Hepatocyte (in vitro differentiated cells): ENCODE measurements at regions not wholly inside any gene's neighbourhood (a gene's known extent, or its start where the extent isn't known, plus 50 kb on each side); places are given as distances from the start of the nearest gene placed in this dataset.
A peak's percentile ranks its signal among the peaks of the same experiment; 100 is the strongest.

Source experiments
- DNase-seq: peaks from one replicate; pipeline ENCODE4 v3.0.0-alpha.2; 2016; ENCODE audit warnings: low spot score
- H2AFZ ChIP-seq: fragments of 200-600 bp; sonication (generic); 2 replicates; pipeline ENCODE4 v1.6.0; 2016; ENCODE audit warnings: antibody characterized with exemption, mild to moderate bottlenecking
- H3K27ac ChIP-seq: fragments of 200-600 bp; sonication (generic); 2 replicates; pipeline ENCODE4 v1.5.1; 2016; ENCODE audit warnings: mild to moderate bottlenecking
- H3K27me3 ChIP-seq: fragments of 200-600 bp; sonication (generic); 2 replicates; pipeline ENCODE4 v1.6.1; 2016
- H3K36me3 ChIP-seq: fragments of 200-600 bp; sonication (generic); replicated peaks from 2 replicates; pipeline ENCODE4 v1.5.1; 2016; ENCODE audit warnings: low read depth; ENCODE audit not compliant: insufficient read depth
- H3K4me1 ChIP-seq: fragments of 200-600 bp; sonication (generic); 2 replicates; pipeline ENCODE4 v1.5.1; 2016; ENCODE audit warnings: mild to moderate bottlenecking, moderate library complexity; ENCODE audit not compliant: insufficient read depth
- H3K4me2 ChIP-seq: fragments of 200-600 bp; sonication (generic); 2 replicates; pipeline ENCODE4 v1.6.0; 2016
- H3K4me3 ChIP-seq: fragments of 200-600 bp; sonication (generic); 2 replicates; pipeline ENCODE4 v1.5.1; 2016; ENCODE audit warnings: mild to moderate bottlenecking
- H3K79me2 ChIP-seq: fragments of 200-600 bp; sonication (generic); 2 replicates; pipeline ENCODE4 v1.6.0; 2017; ENCODE audit warnings: mild to moderate bottlenecking
- H3K9me2 ChIP-seq: fragments of 200-600 bp; sonication (generic); replicated peaks from 2 replicates; pipeline ENCODE4 v1.6.0; 2017; ENCODE audit warnings: mild to moderate bottlenecking; ENCODE audit not compliant: insufficient read depth
- H3K9me3 ChIP-seq: fragments of 200-600 bp; sonication (generic); 2 replicates; pipeline ENCODE4 v1.5.1; 2016; ENCODE audit warnings: low read depth, mild to moderate bottlenecking
- H4K20me1 ChIP-seq: fragments of 200-600 bp; sonication (generic); 2 replicates; pipeline ENCODE4 v1.6.0; 2016; ENCODE audit warnings: mild to moderate bottlenecking; ENCODE audit not compliant: insufficient read depth, poor library complexity, severe bottlenecking
- CTCF ChIP-seq: fragments of 200-600 bp; sonication (generic); IDR thresholded peaks from 2 replicates; pipeline ENCODE4 v1.5.1; 2016; ENCODE audit warnings: antibody characterized with exemption, mild to moderate bottlenecking; ENCODE audit not compliant: poor library complexity
- EZH2 ChIP-seq: fragments of 200-600 bp; sonication (generic); IDR thresholded peaks from 2 replicates; pipeline ENCODE4 v1.6.1; 2016; ENCODE audit warnings: antibody characterized with exemption, mild to moderate bottlenecking, borderline replicate concordance
- EZH2phosphoT487 ChIP-seq: fragments of 200-600 bp; sonication (generic); IDR thresholded peaks from one replicate; pipeline ENCODE4 v1.6.1; 2018; ENCODE audit warnings: antibody characterized with exemption, mild to moderate bottlenecking, low read depth, moderate library complexity; ENCODE audit not compliant: unreplicated experiment, severe bottlenecking
- WGBS: methylation state at CpG from one replicate; pipeline ENCODE4 v1.1.6; 2016; ENCODE audit warnings: low lambda C conversion rate; ENCODE audit errors: missing lambda C conversion rate; 5-methylcytosine and 5-hydroxymethylcytosine counted together

GRCh38 chr7:93048136-93048930 lies 69.4 kb downstream of the SAMD9 start:
- WGBS: 64% methylated on average over 3 of the region's 3 CpGs
- Histone ChIP-seq H4K20me1 (no peaks in the 10 kb centered on the region), H3K9me2 (no peaks in the 10 kb centered on the region), H3K4me2 (no peak overlapping the region), H2AFZ (no peak overlapping the region), H3K36me3 (no peaks in the 10 kb centered on the region), H3K4me3 (no peak overlapping the region), H3K27me3 (no peaks in the 10 kb centered on the region), H3K79me2 (no peaks in the 10 kb centered on the region), H3K4me1 (peaks cover under 1% of the 10 kb centered on the region), H3K27ac (no peak overlapping the region), H3K9me3 (no peaks in the 10 kb centered on the region)
- TF ChIP-seq EZH2phosphoT487 (no peak), EZH2 (no peak), CTCF (no peak)
- no peak for DNase-seq

- H3K4me3 ChIP-seq: no peak overlapping the region
- H3K9me3 ChIP-seq: no peaks in the 10 kb centered on the region
- no peaks in the 10 kb centered on the region for H3K36me3 ChIP-seq
- no peaks in the 10 kb centered on the region for H4K20me1 ChIP-seq
- no peak overlapping the region for H3K4me2 ChIP-seq
- H2AFZ ChIP-seq: no peak overlapping the region
- TF ChIP-seq EZH2phosphoT487: no peak
- TF ChIP-seq CTCF: no peak
- no peak for TF ChIP-seq EZH2
- H3K4me1 ChIP-seq: peaks cover 2% of the 10 kb centered on the region
- 19% methylated on average over 1 of the region's 1 CpG for WGBS
- no peaks in the 10 kb centered on the region for H3K79me2 ChIP-seq
- no peaks in the 10 kb centered on the region for H3K27me3 ChIP-seq
- H3K9me2 ChIP-seq: no peaks in the 10 kb centered on the region
- no peak overlapping the region for H3K27ac ChIP-seq
- DNase-seq: no peak
These were observed 70.2 kb downstream of the SAMD9 start for GRCh38 chr7:93047514-93048099.

- Histone ChIP-seq H3K27ac (no peak overlapping the region), H3K4me1 (peaks cover 2% of the 10 kb centered on the region), H2AFZ (no peak overlapping the region), H3K9me3 (no peaks in the 10 kb centered on the region), H3K9me2 (no peaks in the 10 kb centered on the region), H3K36me3 (no peaks in the 10 kb centered on the region), H3K27me3 (no peaks in the 10 kb centered on the region), H4K20me1 (no peaks in the 10 kb centered on the region), H3K79me2 (no peaks in the 10 kb centered on the region), H3K4me2 (no peak overlapping the region), H3K4me3 (no peak overlapping the region)
- TF ChIP-seq EZH2phosphoT487: no peak
- TF ChIP-seq EZH2: no peak
- DNase-seq: no peak
- 75% methylated on average over 4 of the region's 4 CpGs for WGBS
These were observed 71.1 kb downstream of the SAMD9 start for GRCh38 chr7:93046641-93047040.

- H3K4me1 ChIP-seq: peaks cover 2% of the 10 kb centered on the region
- H3K9me3 ChIP-seq: no peaks in the 10 kb centered on the region
- no peak overlapping the region for H3K4me2 ChIP-seq
- TF ChIP-seq EZH2 (no peak), CTCF (no peak), EZH2phosphoT487 (no peak)
- no peak for DNase-seq
- no peaks in the 10 kb centered on the region for H3K36me3 ChIP-seq
- H3K27me3 ChIP-seq: no peaks in the 10 kb centered on the region
- H3K4me3 ChIP-seq: no peak overlapping the region
- no peaks in the 10 kb centered on the region for H3K79me2 ChIP-seq
- no peaks in the 10 kb centered on the region for H3K9me2 ChIP-seq
- peak overlapping the region; percentile 11 for H3K27ac ChIP-seq
- H4K20me1 ChIP-seq: no peaks in the 10 kb centered on the region
- peak overlapping the region; percentile 42 for H2AFZ ChIP-seq
- WGBS: 76% methylated on average over 6 of the region's 6 CpGs
These were observed 73.5 kb downstream of the SAMD9 start for GRCh38 chr7:93044147-93044810.
